DND-41 (cell line): ENCODE measurements at regions not wholly inside any gene's neighbourhood (a gene's known extent, or its start where the extent isn't known, plus 50 kb on each side); places are given as distances from the start of the nearest gene placed in this dataset.

Source experiments
- ATAC-seq: fragments of 200-7000 bp; cut with Tn5 transposase; 3 replicates; pipeline ENCODE4 v1.9.1; 2021; ENCODE audit warnings: low read depth; ENCODE audit not compliant: insufficient read depth
- DNase-seq: peaks from one replicate; pipeline ENCODE4 v3.0.0-alpha.2; 2020
- H2AFZ ChIP-seq: 2 replicates; pipeline ENCODE4 v1.6.0; 2012; ENCODE audit warnings: low read depth, low read length
- H3K27ac ChIP-seq: 2 replicates; pipeline ENCODE4 v1.5.1; 2012; ENCODE audit warnings: low read length, inconsistent platforms
- H3K27me3 ChIP-seq: fragments of 200-600 bp; sonication (generic); 2 replicates; pipeline ENCODE4 v1.6.0; 2012; ENCODE audit warnings: low read length, mild to moderate bottlenecking, inconsistent platforms; ENCODE audit not compliant: insufficient read depth, poor library complexity
- H3K36me3 ChIP-seq: 2 replicates; pipeline ENCODE4 v1.5.1; 2012; ENCODE audit warnings: low read length, inconsistent platforms; ENCODE audit not compliant: insufficient read depth
- H3K4me1 ChIP-seq: 2 replicates; pipeline ENCODE4 v1.5.1; 2012; ENCODE audit warnings: mild to moderate bottlenecking, low read length; ENCODE audit not compliant: insufficient read depth
- H3K4me2 ChIP-seq: 2 replicates; pipeline ENCODE4 v1.6.0; 2012; ENCODE audit warnings: mild to moderate bottlenecking, moderate library complexity, low read length, inconsistent platforms; ENCODE audit not compliant: insufficient read depth
- H3K4me3 ChIP-seq, 2 experiments: fragments of 200-600 bp in 1 of 2; shearing (Covaris generic) in 1 of 2; 2 replicates each; pipeline ENCODE4 v1.5.1; 2012 to 2016; ENCODE audit warnings: inconsistent platforms in 2 of 2, low read length in 2 of 2, mild to moderate bottlenecking in 2 of 2, low read depth in 1 of 2, moderate library complexity in 1 of 2
- H3K79me2 ChIP-seq: 2 replicates; pipeline ENCODE4 v1.6.0; 2012; ENCODE audit warnings: low read length, inconsistent platforms; ENCODE audit not compliant: insufficient read depth
- H3K9ac ChIP-seq: 2 replicates; pipeline ENCODE4 v1.6.0; 2012; ENCODE audit warnings: low read depth, mild to moderate bottlenecking, inconsistent platforms, low read length, moderate library complexity
- H3K9me3 ChIP-seq: 2 replicates; pipeline ENCODE4 v1.5.1; 2012; ENCODE audit warnings: low read length, moderate library complexity, mild to moderate bottlenecking, inconsistent platforms; ENCODE audit not compliant: insufficient read depth, severe bottlenecking
- H4K20me1 ChIP-seq: 2 replicates; pipeline ENCODE4 v1.6.0; 2012; ENCODE audit warnings: low read length; ENCODE audit not compliant: insufficient read depth
- CTCF ChIP-seq: IDR thresholded peaks from 2 replicates; pipeline ENCODE4 v1.5.1; 2012; ENCODE audit warnings: borderline replicate concordance, low read length, moderate library complexity, mild to moderate bottlenecking; ENCODE audit not compliant: poor library complexity, severe bottlenecking; ENCODE audit errors: extremely low read depth
- EZH2 ChIP-seq: IDR thresholded peaks from 3 replicates; pipeline ENCODE4 v1.6.1; 2012; ENCODE audit warnings: borderline replicate concordance, low read depth, mild to moderate bottlenecking, moderate library complexity, low read length, inconsistent platforms; ENCODE audit not compliant: severe bottlenecking

- no peaks in the 10 kb centered on the region for H3K27me3 ChIP-seq
- no peak overlapping the region for H3K9ac ChIP-seq
- H3K9me3 ChIP-seq, result no peaks in the 10 kb centered on the region
- H3K27ac ChIP-seq, result no peak overlapping the region
- no peak overlapping the region for H2AFZ ChIP-seq
- no peaks in the 10 kb centered on the region for H4K20me1 ChIP-seq
- no peaks in the 10 kb centered on the region for H3K4me1 ChIP-seq
- no peak overlapping the region for H3K4me2 ChIP-seq
- no peaks in the 10 kb centered on the region for H3K79me2 ChIP-seq
- no peak overlapping the region for H3K4me3 ChIP-seq
- ATAC-seq (no peak), DNase-seq (no peak)
- no peak for TF ChIP-seq CTCF
- no peak for TF ChIP-seq EZH2
- no peaks in the 10 kb centered on the region for H3K36me3 ChIP-seq
Observed at GRCh38 chr9:104022083-104022482, 72.0 kb upstream of the SMC2 start.

GRCh38 chr9:104025104-104025503, 69.0 kb upstream of the SMC2 start:
- DNase-seq, result no peak
- TF ChIP-seq EZH2 (no peak), CTCF (no peak)
- no peaks in the 10 kb centered on the region for H4K20me1 ChIP-seq
- H3K27me3 ChIP-seq, result no peaks in the 10 kb centered on the region
- no peak overlapping the region for H3K4me2 ChIP-seq
- no peak overlapping the region for H3K4me3 ChIP-seq
- no peak overlapping the region for H2AFZ ChIP-seq
- no peaks in the 10 kb centered on the region for H3K9me3 ChIP-seq
- H3K4me1 ChIP-seq, result no peaks in the 10 kb centered on the region
- no peak overlapping the region for H3K9ac ChIP-seq
- H3K27ac ChIP-seq, result no peak overlapping the region
- H3K79me2 ChIP-seq, result no peaks in the 10 kb centered on the region
- no peaks in the 10 kb centered on the region for H3K36me3 ChIP-seq
- ATAC-seq, result no peak

GRCh38 chr9:104025945-104026344, 68.2 kb upstream of the SMC2 start:
- no peaks in the 10 kb centered on the region for H4K20me1 ChIP-seq
- H3K27ac ChIP-seq, result no peak overlapping the region
- no peaks in the 10 kb centered on the region for H3K27me3 ChIP-seq
- no peaks in the 10 kb centered on the region for H3K4me1 ChIP-seq
- DNase-seq (no peak), ATAC-seq (no peak)
- no peak overlapping the region for H2AFZ ChIP-seq
- H3K4me2 ChIP-seq, result no peak overlapping the region
- H3K36me3 ChIP-seq, result no peaks in the 10 kb centered on the region
- H3K9ac ChIP-seq, result no peak overlapping the region
- no peak overlapping the region for H3K4me3 ChIP-seq
- no peaks in the 10 kb centered on the region for H3K79me2 ChIP-seq
- TF ChIP-seq EZH2 (no peak), CTCF (no peak)
- no peaks in the 10 kb centered on the region for H3K9me3 ChIP-seq

- ATAC-seq (no peak), DNase-seq (no peak)
- TF ChIP-seq CTCF (no peak), EZH2 (no peak)
- no peak overlapping the region for H3K4me3 ChIP-seq
- H3K36me3 ChIP-seq, result no peaks in the 10 kb centered on the region
- no peaks in the 10 kb centered on the region for H3K4me1 ChIP-seq
- no peak overlapping the region for H3K4me2 ChIP-seq
- no peaks in the 10 kb centered on the region for H4K20me1 ChIP-seq
- H3K9me3 ChIP-seq, result no peaks in the 10 kb centered on the region
- no peak overlapping the region for H2AFZ ChIP-seq
- no peaks in the 10 kb centered on the region for H3K27me3 ChIP-seq
- H3K9ac ChIP-seq, result no peak overlapping the region
- no peak overlapping the region for H3K27ac ChIP-seq
- H3K79me2 ChIP-seq, result no peaks in the 10 kb centered on the region
Observed at GRCh38 chr9:104027295-104027694, 66.8 kb upstream of the SMC2 start.
